Bronchial epithelial cell (primary cell): ENCODE measurements at regions not wholly inside any gene's neighbourhood (a gene's known extent, or its start where the extent isn't known, plus 50 kb on each side); places are given as distances from the start of the nearest gene placed in this dataset.

Experiments used
- DNase-seq: peaks from one replicate; pipeline ENCODE4 v3.0.0-alpha.2; 2010; ENCODE audit warnings: low read depth
- FAIRE-seq: peaks from 2 replicates; lab custom pipeline; 2011; peaks lifted over from hg19 to GRCh38; lab: Jason Lieb, UNC
- H3K27me3 ChIP-seq: 2 replicates; pipeline ENCODE4 v1.5.1; 2011; ENCODE audit warnings: low read length; ENCODE audit not compliant: control insufficient read depth, insufficient read depth
- H3K36me3 ChIP-seq: 2 replicates; pipeline ENCODE4 v1.5.1; 2011; ENCODE audit warnings: low read length; ENCODE audit not compliant: control insufficient read depth, insufficient read depth
- H3K4me3 ChIP-seq: 2 replicates; pipeline ENCODE4 v1.5.1; 2011; ENCODE audit warnings: mild to moderate bottlenecking, low read depth, low read length, control low read depth
- TF ChIP-seq, protein P1 (sequence below): IDR thresholded peaks from 2 replicates; pipeline ENCODE4 v1.5.1; 2011; ENCODE audit warnings: mild to moderate bottlenecking, moderate library complexity, low read length, control low read depth, inconsistent platforms; ENCODE audit not compliant: insufficient read depth, severe bottlenecking

DNA sequence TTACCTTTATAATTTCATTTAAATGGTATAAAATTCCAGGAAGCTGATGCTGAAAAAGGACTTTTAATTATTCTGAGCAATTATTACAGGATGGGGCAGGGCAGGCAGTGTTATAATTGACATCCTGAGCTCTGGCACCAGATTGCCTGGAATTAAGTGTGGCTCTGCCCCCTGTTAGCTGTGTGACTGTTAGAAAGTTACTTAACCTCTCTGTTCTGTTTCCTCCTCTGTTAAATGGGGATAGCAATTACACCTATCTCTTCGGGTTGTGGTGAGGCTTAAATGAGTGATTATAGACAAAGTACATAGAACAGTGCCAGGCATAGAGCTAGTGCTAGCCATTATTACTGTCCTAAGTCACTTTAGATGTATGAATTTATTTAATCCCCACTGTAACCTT lies 327.3 kb downstream of the SMAD2 start:
- FAIRE-seq (no peak), DNase-seq (no peak)
- no peaks in the 10 kb centered on the region for H3K36me3 ChIP-seq
- TF ChIP-seq, protein P1, sequence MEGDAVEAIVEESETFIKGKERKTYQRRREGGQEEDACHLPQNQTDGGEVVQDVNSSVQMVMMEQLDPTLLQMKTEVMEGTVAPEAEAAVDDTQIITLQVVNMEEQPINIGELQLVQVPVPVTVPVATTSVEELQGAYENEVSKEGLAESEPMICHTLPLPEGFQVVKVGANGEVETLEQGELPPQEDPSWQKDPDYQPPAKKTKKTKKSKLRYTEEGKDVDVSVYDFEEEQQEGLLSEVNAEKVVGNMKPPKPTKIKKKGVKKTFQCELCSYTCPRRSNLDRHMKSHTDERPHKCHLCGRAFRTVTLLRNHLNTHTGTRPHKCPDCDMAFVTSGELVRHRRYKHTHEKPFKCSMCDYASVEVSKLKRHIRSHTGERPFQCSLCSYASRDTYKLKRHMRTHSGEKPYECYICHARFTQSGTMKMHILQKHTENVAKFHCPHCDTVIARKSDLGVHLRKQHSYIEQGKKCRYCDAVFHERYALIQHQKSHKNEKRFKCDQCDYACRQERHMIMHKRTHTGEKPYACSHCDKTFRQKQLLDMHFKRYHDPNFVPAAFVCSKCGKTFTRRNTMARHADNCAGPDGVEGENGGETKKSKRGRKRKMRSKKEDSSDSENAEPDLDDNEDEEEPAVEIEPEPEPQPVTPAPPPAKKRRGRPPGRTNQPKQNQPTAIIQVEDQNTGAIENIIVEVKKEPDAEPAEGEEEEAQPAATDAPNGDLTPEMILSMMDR: no peak
- no peak overlapping the region for H3K4me3 ChIP-seq
- H3K27me3 ChIP-seq: no peaks in the 10 kb centered on the region

DNA sequence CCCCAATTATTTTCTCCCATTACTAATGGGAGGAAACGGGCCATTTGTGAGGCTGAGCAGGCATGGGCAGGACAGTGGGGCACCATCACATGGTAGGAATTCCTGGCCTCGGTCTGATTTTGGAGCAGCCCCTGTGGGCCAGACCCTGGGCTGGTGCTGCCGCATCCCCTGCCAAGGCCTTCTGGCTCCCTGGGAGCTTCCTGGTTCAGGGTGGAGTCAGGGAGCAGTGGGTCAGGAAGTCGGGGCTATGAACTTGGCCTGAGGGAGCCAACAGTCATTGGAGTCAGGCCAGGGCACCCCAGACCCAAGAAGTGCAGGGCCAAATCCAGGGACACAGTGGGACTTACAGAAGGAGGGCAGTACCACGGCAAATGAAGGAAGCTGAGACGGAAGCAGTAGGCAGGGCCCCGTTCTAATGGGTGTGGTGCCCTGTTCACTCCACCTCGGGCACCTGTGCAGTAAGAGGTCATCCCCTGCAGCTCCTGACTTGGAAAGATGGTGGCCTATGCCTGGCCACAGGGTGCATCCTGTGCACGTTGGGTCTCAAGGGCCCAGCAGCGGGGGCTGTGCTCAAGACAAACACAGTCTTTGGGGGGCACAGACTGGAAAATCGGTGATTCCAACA lies 328.1 kb downstream of the SMAD2 start:
- Histone ChIP-seq H3K4me3 (no peak overlapping the region), H3K27me3 (no peaks in the 10 kb centered on the region), H3K36me3 (no peaks in the 10 kb centered on the region)
- TF ChIP-seq, protein P1: no peak
- FAIRE-seq (no peak), DNase-seq (no peak)

DNA sequence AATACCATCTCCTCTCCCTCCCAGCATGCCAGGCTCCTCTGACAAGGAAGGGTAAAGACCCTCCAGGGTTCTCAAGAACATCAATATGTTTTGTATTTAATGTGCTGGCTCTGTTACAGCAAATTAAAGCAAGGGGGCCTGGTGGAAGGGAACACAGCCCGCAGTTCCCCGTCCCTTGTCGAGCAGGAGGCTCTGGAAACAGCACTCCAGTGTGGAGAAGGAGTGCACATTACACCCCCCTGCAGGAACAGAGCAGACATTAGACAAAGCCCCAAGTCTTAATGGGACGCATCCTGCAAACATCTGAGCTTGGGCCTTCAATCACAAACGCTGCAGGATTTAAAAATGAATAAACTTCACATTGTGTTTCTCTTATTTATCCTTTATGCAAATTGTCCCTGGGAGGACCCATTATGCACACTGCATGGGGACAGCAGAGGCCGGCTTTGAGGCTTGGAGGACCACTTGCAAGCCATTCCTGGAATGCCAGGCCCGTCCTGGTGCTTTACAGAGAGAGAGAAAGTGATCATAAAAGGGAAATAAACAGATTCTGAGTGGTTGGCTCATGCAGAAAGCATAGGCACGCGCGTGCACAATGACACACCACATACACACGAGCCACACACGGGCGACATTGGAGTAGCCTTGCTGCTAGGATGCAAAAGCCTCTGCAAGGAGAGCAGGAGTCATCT lies 328.7 kb downstream of the SMAD2 start:
- DNase-seq: no peak
- Histone ChIP-seq H3K27me3 (no peaks in the 10 kb centered on the region), H3K36me3 (no peaks in the 10 kb centered on the region), H3K4me3 (no peak overlapping the region)
- TF ChIP-seq, protein P1: no peak
- no peak for FAIRE-seq

DNA sequence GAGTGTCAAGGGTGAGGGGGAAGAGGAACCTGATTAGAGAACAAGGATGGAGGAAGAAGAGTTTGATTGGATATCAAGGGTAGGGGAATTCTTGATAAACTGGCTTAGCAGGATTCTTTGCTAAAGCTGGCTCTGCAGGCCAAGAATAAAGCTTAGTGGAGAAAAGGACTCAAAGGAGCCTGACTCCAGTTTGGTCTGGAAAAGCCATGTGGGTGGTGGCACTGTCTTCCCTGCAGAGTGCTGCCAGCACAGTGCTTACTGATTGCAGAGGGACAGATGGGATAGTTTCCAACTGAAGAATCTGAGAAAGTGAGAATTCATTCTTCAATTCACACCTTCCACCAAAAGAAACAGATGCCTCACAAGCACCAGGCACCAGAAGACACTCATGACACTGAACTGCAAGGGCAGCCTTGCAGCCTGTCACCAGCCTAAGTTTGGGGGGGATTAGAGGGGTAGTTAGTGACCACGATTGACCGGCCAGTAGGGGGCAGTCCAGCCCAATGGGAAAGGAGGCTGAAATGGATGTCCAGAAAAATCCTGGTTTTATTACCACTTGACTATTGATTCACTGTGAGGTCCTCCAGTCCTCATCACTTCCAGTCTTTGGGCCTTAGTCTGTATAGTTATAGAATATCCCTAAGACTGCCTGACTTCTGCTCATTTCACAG lies 334.5 kb downstream of the SMAD2 start:
- Histone ChIP-seq H3K27me3 (no peaks in the 10 kb centered on the region), H3K4me3 (no peak overlapping the region), H3K36me3 (no peaks in the 10 kb centered on the region)
- TF ChIP-seq, protein P1: no peak
- FAIRE-seq (no peak), DNase-seq (peak; percentile 10)

DNA sequence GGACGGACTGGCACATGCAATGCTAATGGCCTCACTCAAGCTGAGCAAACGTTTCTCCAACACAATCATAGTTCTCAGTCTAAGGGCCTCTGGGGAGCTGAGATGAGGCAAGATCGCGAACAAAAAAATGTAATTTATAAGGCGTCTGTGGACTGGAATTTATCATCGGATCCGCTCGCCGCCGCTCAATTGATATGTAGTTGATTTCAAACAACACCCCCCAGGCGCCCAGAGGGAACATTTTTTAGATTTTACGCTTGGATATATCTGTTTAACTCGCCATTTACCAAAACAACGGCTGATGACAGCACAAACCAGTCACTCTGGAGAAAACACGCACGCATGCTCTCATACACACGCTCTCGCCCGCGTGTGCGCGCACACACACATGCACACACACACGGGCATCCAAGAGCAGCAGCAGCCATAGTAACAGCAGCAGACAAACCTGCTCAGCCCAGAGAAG lies 335.8 kb downstream of the SMAD2 start:
- H3K4me3 ChIP-seq: no peak overlapping the region
- DNase-seq (no peak), FAIRE-seq (no peak)
- no peaks in the 10 kb centered on the region for H3K27me3 ChIP-seq
- TF ChIP-seq, protein P1: no peak
- no peaks in the 10 kb centered on the region for H3K36me3 ChIP-seq
